Heart right ventricle (tissue), 16 donors: ENCODE measurements at regions not wholly inside any gene's neighbourhood (a gene's known extent, or its start where the extent isn't known, plus 50 kb on each side); places are given as distances from the start of the nearest gene placed in this dataset.

Source experiments
- ATAC-seq, 8 donors: fragments of 200-7000 bp; cut with Tn5 transposase; one replicate each; pipeline ENCODE4 v1.9.1; 2020; ENCODE audit warnings: mild to moderate bottlenecking in 8 of 8, moderate library complexity in 8 of 8, moderate number of reproducible peaks in 1 of 8
- DNase-seq, 2 donors: peaks; one replicate each; pipeline ENCODE4 v3.0.0-alpha.2; 2020
- H3K27ac ChIP-seq, 10 donors: fragments of 200-600 bp; sonication (generic) in 2 of 10; one replicate each; pipeline versions ENCODE4 v1.5.0 to v1.8.0; 2020 to 2022; ENCODE audit warnings: mild to moderate bottlenecking in 3 of 10
- H3K27me3 ChIP-seq, 7 donors: fragments of 200-600 bp; one replicate each; pipeline ENCODE4 v1.8.0; 2021 to 2022; ENCODE audit warnings: mild to moderate bottlenecking in 2 of 7
- H3K36me3 ChIP-seq, 9 donors: fragments of 200-600 bp; sonication (generic) in 1 of 9; one replicate each; pipeline versions ENCODE4 v1.5.0 to v1.8.0; 2020 to 2022; ENCODE audit warnings: mild to moderate bottlenecking in 2 of 9
- H3K4me1 ChIP-seq, 9 donors: fragments of 200-600 bp; sonication (generic) in 1 of 9; one replicate each; pipeline versions ENCODE4 v1.5.0 to v1.8.0; 2020 to 2022; ENCODE audit warnings: mild to moderate bottlenecking in 4 of 9
- H3K4me3 ChIP-seq, 10 donors: fragments of 200-600 bp; sonication (generic) in 2 of 10; one replicate each; pipeline versions ENCODE4 v1.5.0 to v1.8.0; 2020 to 2022; ENCODE audit warnings: mild to moderate bottlenecking in 7 of 10, moderate library complexity in 2 of 10
- H3K9me3 ChIP-seq, 11 donors: fragments of 200-600 bp in 10 of 11; sonication (generic) in 2 of 11; one replicate each; pipeline versions ENCODE4 v1.5.0 to v1.8.0; 2013 to 2022; ENCODE audit warnings: mild to moderate bottlenecking in 2 of 11, control low read depth in 1 of 11, moderate library complexity in 1 of 11
- CTCF ChIP-seq, 9 donors: fragments of 200-600 bp; sonication (generic) in 2 of 9; IDR thresholded peaks; one replicate each; pipeline versions ENCODE4 v1.5.0 to v1.8.0; 2021 to 2022; ENCODE audit warnings: antibody characterized with exemption in 9 of 9, mild to moderate bottlenecking in 5 of 9, moderate library complexity in 1 of 9
- WGBS, 2 donors: extraction: QIAGEN DNeasy Blood & Tissue Kit; methylation state at CpG; one replicate each; pipeline ENCODE4 v1.1.7; 2013; ENCODE audit warnings: inconsistent platforms in 1 of 2; 5-methylcytosine and 5-hydroxymethylcytosine counted together
- intact Hi-C, 10 donors: fragments of 100-400 bp; cut with DNase I; formaldehyde crosslinking; loops; one replicate each; pipeline versions ENCODE4 v1.11.1 to v1.14.2; 2022
- donor health status: Arrhythmogenic right ventricular cardiomyopathy.
- donor health status: ischemic (EF 13 %, LVEDD 7.1; RV severe dilation, severe dysfunction).
- donor health status: healthy with polysubstance abuse.
- donor health status: DM: no; HTN: yes; CAD: no.
- donor health status: DM: no; HTN: no; CAD: no.
- donor health status: ischemic (EF 25% LVEDD 6.9; RV normal size, moderate dysfunction).
- donor health status: ischemic (EF 25% LVEDD 5.7; RV mildly dilated, moderate dysfunction).
- donor health status: healthy.
- donor health status: DM: yes; HTN: yes; CAD: no.
- donor health status: Ischemic cardiomyopathy.
- donor health status: ischemic (EF 35%, LVEDD 5.7; RV mildly dilated, moderate dysfunction).
- donor health status: nonischemic (EF 11% LVEDD 7.7; RV severe dilation, severe dysfunction).
- donor health status: DM: yes; HTN: yes; CAD: no.
- donor health status: PGD.
- donor health status: ischemic (EF 29% LVEDD 5.4; RV normal size, mild dysfunction).
- donor health status: nonischemic (EF 23%, LVEDD 6.1; RV moderate dilation, normal function).

DNA sequence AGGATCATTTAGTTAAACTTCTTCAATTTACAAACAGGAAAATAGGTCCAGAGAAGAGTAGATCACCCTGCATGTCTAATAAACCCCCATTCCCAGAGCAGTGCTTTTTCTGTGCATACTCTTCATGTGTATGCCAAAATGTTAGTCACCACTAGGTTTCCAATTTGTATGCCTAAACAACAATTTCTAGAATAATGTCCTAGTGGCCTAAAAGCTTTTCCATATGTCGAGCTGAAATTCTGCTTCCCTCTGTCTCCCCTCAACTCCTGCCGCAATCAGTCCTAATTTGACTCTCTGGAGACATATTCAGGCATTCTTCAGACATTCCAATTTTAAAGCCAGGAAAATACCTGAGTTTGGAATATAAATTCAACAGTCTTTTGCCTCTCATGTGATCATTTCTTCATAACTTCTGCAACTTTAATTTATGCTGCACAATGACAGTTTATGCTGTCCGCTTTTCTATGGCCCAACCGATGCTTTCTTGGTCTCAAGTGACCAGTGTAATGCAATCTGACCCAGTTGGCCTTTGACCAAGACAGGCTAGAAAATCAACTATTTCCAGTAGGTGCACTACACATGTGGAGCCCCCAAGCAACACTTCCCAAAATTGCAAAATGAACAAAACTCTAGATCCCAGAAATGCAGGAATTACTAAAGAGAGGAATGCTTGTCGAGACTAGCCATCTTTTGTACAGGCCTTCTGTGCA, 122.9 kb upstream of the FMR1 start:
- Histone ChIP-seq H3K4me3 (no peak overlapping the region), H3K9me3 (no peaks in the 10 kb centered on the region)

GRCh38 chrX:147800663-147801062, 111.1 kb upstream of the FMR1 start:
- Histone ChIP-seq H3K27me3 (no peaks in the 10 kb centered on the region), H3K9me3 (peaks cover 0 to 7% (median 0%) of the 10 kb centered on the region in 11 donors), H3K36me3 (no peaks in the 10 kb centered on the region), H3K4me3 (no peak overlapping the region), H3K27ac (no peak overlapping the region), H3K4me1 (no peaks in the 10 kb centered on the region)
- no peak for ATAC-seq
- 71 to 75% methylated on average over 1 of the region's 1 CpG for WGBS, 2 donors
- no peak for DNase-seq
- intact Hi-C loops = no loop called here
- TF ChIP-seq CTCF (IDR thresholded peaks at IDR 0.05) = no peak

More for the DNA sequence above, 122.9 kb upstream of the FMR1 start:
- WGBS, 2 donors = 65 to 73% methylated on average over 5 of the region's 5 CpGs
- H3K36me3 ChIP-seq = no peaks in the 10 kb centered on the region
- no peaks in the 10 kb centered on the region for H3K27me3 ChIP-seq
- TF ChIP-seq CTCF (IDR thresholded peaks at IDR 0.05) = no peak
- H3K27ac ChIP-seq = no peak overlapping the region
- intact Hi-C loops = no loop called here
- no peaks in the 10 kb centered on the region for H3K4me1 ChIP-seq
- DNase-seq (no peak), ATAC-seq (no peak)

DNA sequence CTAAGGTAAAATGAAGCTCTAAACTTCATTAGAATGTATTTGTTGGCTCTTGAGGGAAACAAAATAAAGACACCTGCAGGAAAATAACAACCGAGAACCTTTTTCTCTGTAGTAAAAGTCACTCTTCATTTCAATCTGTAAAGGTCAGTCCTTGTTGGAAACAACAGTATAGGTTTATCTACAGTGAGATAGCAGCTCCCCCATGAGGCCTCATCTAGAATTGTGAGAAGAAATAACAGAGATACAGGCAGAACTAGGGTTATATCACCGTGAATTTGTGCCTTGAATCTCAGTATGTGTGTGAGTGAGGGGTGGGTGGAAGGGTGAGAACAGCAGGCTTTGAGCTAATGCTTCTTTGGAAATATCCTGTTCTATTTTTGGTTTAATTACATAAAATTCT, 107.8 kb upstream of the FMR1 start:
- peak in 1 of 2 donors; percentile 2 for DNase-seq
- Histone ChIP-seq H3K9me3 (peaks cover 0 to 7% (median 0%) of the 10 kb centered on the region in 11 donors), H3K4me1 (no peaks in the 10 kb centered on the region), H3K4me3 (no peak overlapping the region), H3K36me3 (no peaks in the 10 kb centered on the region), H3K27ac (no peak overlapping the region), H3K27me3 (no peaks in the 10 kb centered on the region)
- TF ChIP-seq CTCF (IDR thresholded peaks at IDR 0.05) = peak in 6 of 9 donors; percentile 17 to 41 (median 32)
- no peak for ATAC-seq
- 6 to 12% methylated on average over 2 of the region's 2 CpGs for WGBS, 2 donors
- intact Hi-C loops = no loop called here

DNA sequence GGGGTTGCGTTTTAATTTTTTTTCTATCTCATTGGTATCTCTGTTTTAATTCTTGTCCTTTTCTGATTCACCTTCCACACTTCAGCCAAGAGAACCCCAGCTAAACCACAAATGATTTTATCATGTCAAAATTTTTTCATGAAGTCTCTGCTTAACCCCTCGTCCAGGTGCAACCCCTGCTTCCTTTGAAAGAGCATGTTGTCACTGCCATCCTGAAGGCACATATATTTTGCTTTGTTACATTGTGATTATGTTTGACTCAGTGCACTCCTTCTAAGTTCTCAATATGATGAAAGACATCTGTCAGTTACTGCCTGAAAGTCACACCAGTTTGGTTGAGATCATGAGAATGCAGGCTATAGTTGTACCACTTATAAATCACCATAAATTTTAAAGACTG, 99.9 kb upstream of the FMR1 start:
- 76 to 79% methylated on average over 2 of the region's 2 CpGs for WGBS, 2 donors
- no peak overlapping the region for H3K4me3 ChIP-seq
- H3K27ac ChIP-seq = no peak overlapping the region
- intact Hi-C loops = no loop called here
- no peaks in the 10 kb centered on the region for H3K4me1 ChIP-seq
- TF ChIP-seq CTCF (IDR thresholded peaks at IDR 0.05) = no peak
- H3K27me3 ChIP-seq = no peaks in the 10 kb centered on the region
- H3K9me3 ChIP-seq = no peaks in the 10 kb centered on the region
- ATAC-seq = no peak
- no peaks in the 10 kb centered on the region for H3K36me3 ChIP-seq
- DNase-seq = no peak
